ENCODE measurements at regions not wholly inside any gene's neighbourhood (a gene's known extent, or its start where the extent isn't known, plus 50 kb on each side); places are given as distances from the start of the nearest gene placed in this dataset.

GRCh38 chr4:96827086-96827485 lies 987.2 kb downstream of the PDHA2 start:
- Histone ChIP-seq H3K36me3 (replicated peaks in 1 of 2; ENCODE audit: control extremely low read depth in 1 of 2, control insufficient read depth in 1 of 2, extremely low read depth in 1 of 2, insufficient read depth in 2 of 2, low read length in 1 of 2) (no peaks in the 10 kb centered on the region), H3K79me2 (ENCODE audit: control insufficient read depth, insufficient read depth, low read length) (no peaks in the 10 kb centered on the region), H3K27ac (ENCODE audit: low read length in 2 of 2) (no peak overlapping the region), H3K9ac (ENCODE audit: low read length) (no peak overlapping the region), H4K20me1 (ENCODE audit: control insufficient read depth, insufficient read depth, low read length, poor library complexity, severe bottlenecking) (no peaks in the 10 kb centered on the region), H3K4me3 (ENCODE audit: control extremely low read depth in 1 of 5, extremely low read depth in 1 of 5, insufficient read depth in 1 of 5, low read depth in 2 of 5, low read length in 4 of 5) (no peak overlapping the region), H2AFZ (ENCODE audit: insufficient read depth, low read depth, low read length, poor library complexity, severe bottlenecking) (no peak overlapping the region), H3K4me2 (replicated peaks; ENCODE audit: low read depth, low read length, poor library complexity, severe bottlenecking) (no peak overlapping the region), H3K27me3 (replicated peaks in 1 of 4; ENCODE audit: control extremely low read depth in 1 of 4, control insufficient read depth in 3 of 4, insufficient read depth in 4 of 4, low read length in 3 of 4) (no peaks in the 10 kb centered on the region), H3K9me3 (ENCODE audit: control extremely low read depth in 1 of 3, control insufficient read depth in 2 of 3, insufficient read depth in 1 of 3, low read length in 2 of 3) (peaks cover 0 to 2% (median 0%) of the 10 kb centered on the region in 3 donors), H3K4me1 (ENCODE audit: control insufficient read depth in 2 of 2, insufficient read depth in 2 of 2, low read length in 2 of 2) (no peaks in the 10 kb centered on the region)
- no peaks in the 10 kb centered on the region for H3K4me1 Mint-ChIP-seq
- no peak for ATAC-seq (ENCODE audit: low read depth)
- no peak for DNase-seq
- intact Hi-C loops (cut with micrococcal nuclease) = no loop called here
- no peak overlapping the region for H3K4me3 Mint-ChIP-seq
- H3K27ac Mint-ChIP-seq = no peak overlapping the region
- H3K27me3 Mint-ChIP-seq = no peaks in the 10 kb centered on the region
- 100% methylated on average over 1 of the region's 4 CpGs for WGBS (ENCODE audit: insufficient coverage)
- no peaks in the 10 kb centered on the region for H3K9me3 Mint-ChIP-seq (ENCODE audit: insufficient read depth)
- POLR2A ChIA-PET = no interaction called here
- CTCF ChIA-PET = no interaction called here
- no peak for TF ChIP-seq EZH2 (IDR thresholded peaks at IDR 0.05; ENCODE audit: borderline replicate concordance, insufficient read depth, low read depth, low read length, poor library complexity, severe bottlenecking)
- no peak for TF ChIP-seq CTCF (IDR thresholded peaks at IDR 0.05)

DNA sequence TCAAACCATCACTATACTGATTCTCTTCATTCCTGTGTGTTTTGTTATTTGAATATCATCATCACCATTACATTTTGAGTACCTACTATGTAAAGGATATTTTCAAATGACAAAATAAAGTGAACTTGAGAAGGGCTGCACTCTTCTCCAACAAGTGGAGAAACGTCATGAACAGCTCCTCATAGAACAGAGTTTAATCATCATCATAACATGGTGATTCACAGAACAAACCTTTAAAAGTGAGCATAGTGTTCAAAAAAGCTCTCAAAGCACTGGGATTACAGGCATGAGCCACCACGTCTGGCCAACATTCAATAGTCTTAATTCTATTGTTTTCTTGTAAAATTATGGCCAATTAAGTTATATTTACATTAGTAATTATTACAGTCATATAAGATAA lies 993.9 kb downstream of the PDHA2 start:
- Histone ChIP-seq H3K4me1 (ENCODE audit: control insufficient read depth in 2 of 2, insufficient read depth in 2 of 2, low read length in 2 of 2) (no peaks in the 10 kb centered on the region), H3K4me2 (replicated peaks; ENCODE audit: low read depth, low read length, poor library complexity, severe bottlenecking) (no peak overlapping the region), H3K27ac (ENCODE audit: low read length in 2 of 2) (no peak overlapping the region), H3K9ac (ENCODE audit: low read length) (no peak overlapping the region), H3K27me3 (replicated peaks in 1 of 4; ENCODE audit: control extremely low read depth in 1 of 4, control insufficient read depth in 3 of 4, insufficient read depth in 4 of 4, low read length in 3 of 4) (no peaks in the 10 kb centered on the region), H3K36me3 (replicated peaks in 1 of 2; ENCODE audit: control extremely low read depth in 1 of 2, control insufficient read depth in 1 of 2, extremely low read depth in 1 of 2, insufficient read depth in 2 of 2, low read length in 1 of 2) (no peaks in the 10 kb centered on the region), H3K9me3 (ENCODE audit: control extremely low read depth in 1 of 3, control insufficient read depth in 2 of 3, insufficient read depth in 1 of 3, low read length in 2 of 3) (peaks cover 0 to 2% (median 0%) of the 10 kb centered on the region in 3 donors), H4K20me1 (ENCODE audit: control insufficient read depth, insufficient read depth, low read length, poor library complexity, severe bottlenecking) (no peaks in the 10 kb centered on the region), H2AFZ (ENCODE audit: insufficient read depth, low read depth, low read length, poor library complexity, severe bottlenecking) (no peak overlapping the region), H3K79me2 (ENCODE audit: control insufficient read depth, insufficient read depth, low read length) (no peaks in the 10 kb centered on the region), H3K4me3 (ENCODE audit: control extremely low read depth in 1 of 5, extremely low read depth in 1 of 5, insufficient read depth in 1 of 5, low read depth in 2 of 5, low read length in 4 of 5) (no peak overlapping the region)
- WGBS (ENCODE audit: insufficient coverage) = 100% methylated on average over 1 of the region's 2 CpGs
- Mint-ChIP-seq H3K4me3 (no peak overlapping the region), H3K4me1 (no peaks in the 10 kb centered on the region), H3K27ac (no peak overlapping the region), H3K27me3 (no peaks in the 10 kb centered on the region), H3K9me3 (ENCODE audit: insufficient read depth) (no peaks in the 10 kb centered on the region)
- POLR2A ChIA-PET = no interaction called here
- TF ChIP-seq CTCF (IDR thresholded peaks at IDR 0.05) = no peak
- no peak for TF ChIP-seq EZH2 (IDR thresholded peaks at IDR 0.05; ENCODE audit: borderline replicate concordance, insufficient read depth, low read depth, low read length, poor library complexity, severe bottlenecking)
- DNase-seq = no peak
- no peak for ATAC-seq (ENCODE audit: low read depth)
- CTCF ChIA-PET = no interaction called here
- intact Hi-C loops (cut with micrococcal nuclease) = no loop called here
